C1 segment of cervical spinal cord (tissue), 14 donors: ENCODE measurements at regions not wholly inside any gene's neighbourhood (a gene's known extent, or its start where the extent isn't known, plus 50 kb on each side); places are given as distances from the start of the nearest gene placed in this dataset.
A peak's percentile ranks its signal among the peaks of the same experiment; 100 is the strongest.

Source experiments
- DNase-seq, 14 donors: peaks; one replicate each; lab custom pipeline; 2025; lab: John Stamatoyannopoulos, UW

DNA sequence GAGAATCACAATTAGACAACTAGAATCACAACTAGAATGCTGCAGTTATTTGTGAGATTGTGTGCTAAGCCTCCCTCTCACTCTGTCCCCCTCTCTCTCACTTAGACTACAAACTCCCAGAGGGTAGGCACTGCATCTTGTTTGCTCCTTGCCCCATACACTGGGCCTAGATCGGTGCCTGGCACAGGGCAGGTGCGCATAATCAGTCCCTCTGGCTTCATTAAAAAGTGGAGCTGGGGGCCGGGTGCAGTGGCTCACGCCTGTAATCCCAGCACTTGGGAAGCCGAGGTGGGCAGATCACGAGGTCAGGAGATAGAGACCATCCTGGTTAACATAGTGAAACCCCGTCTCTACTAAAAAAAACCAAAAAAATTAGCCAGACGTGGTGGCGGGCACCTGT lies 456.8 kb downstream of the MIAT start:
- DNase-seq = no peak

DNA sequence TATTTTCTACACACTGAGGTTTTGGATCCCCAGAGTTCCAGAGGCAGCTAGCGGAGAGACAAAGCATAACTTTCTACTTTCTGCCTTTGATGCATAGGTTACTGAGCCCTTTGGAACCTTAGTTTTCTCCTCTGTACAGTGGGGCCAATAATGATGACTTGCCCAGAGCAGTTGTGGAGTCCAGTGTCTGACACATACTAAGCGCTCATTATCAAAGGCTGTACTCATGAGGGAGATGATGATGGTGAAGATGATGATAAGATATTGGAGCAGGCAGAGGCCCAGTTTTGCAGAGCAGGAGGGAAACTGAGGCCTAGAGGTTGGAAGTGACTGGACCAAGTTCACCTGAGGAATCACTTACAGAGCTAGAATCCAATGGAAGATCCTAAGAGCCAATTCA lies 458.0 kb downstream of the MIAT start:
- no peak for DNase-seq

DNA sequence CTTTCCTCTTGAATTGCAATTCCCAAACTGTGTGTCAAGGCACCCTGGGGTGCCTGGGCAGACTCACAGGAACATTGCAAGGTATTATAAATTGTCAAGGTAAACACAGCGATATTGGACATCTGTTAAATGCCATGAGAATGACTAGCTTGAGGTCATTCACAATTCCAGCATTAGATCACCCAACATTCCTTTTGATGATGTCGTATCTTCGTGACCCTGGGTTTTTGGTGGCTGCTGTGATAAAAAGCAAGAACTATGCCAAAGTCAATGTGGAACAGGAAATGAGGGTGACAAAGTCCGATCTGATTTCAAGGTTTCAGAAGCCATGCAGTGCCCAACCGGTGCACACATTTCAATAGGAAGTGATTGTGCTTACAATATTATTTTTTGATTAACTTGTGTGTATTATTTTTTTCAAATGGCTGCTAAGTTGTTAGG lies 458.4 kb downstream of the MIAT start:
- DNase-seq = no peak

DNA sequence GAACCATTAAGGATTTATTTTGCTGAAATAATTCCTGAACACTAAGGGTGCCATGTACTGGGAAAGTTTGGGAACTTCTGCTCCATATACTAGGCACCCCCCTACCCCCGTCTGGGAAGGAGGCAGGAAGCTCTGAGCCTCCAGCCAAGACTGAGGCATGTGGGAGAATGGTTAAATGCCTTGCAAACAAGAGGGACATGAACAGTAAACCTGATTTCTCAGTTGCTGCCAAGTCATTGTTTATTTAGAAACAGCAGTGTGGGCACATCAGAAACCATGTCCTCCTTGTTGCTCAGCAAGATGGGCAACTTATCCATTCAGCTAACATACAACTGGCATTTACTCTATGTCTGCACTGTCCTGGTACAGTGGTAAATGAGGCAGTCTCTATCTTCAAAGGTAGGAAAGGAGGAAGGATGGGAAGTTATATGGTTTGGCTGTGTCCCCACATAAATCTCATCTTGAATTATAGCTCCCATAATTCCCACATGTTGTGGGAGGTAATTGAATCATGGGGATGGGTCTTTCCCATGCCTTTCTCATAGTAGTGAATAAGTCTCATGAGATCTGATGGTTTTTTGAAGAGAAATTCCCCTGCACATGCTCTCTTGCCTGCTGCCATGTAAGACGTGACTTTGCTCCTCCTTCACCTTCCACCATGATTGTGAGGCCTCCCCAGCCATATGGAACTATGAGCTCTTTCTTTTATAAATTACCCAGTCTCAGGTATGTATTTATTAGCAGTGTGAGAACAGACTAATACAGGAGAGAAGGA lies 459.1 kb downstream of the MIAT start:
- no peak for DNase-seq

DNA sequence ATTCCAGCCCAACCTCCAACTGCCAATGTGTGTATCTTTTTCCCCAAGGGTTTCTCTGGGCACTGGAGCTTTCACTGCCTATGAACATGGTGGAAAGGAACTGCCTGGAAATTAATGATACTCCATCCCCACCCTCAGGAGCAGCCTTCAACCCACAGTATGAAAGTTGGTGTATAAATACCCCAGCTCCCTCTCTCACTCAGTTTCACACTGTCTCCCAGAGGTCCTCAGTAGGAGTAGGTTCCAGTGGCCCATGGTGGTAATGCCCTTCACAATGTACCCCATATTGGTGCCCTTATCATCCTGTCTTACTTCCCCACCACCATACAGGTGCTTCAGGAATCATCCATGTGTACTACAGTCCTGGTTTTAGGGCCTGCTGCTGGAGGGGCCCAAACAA lies 462.6 kb downstream of the MIAT start:
- no peak for DNase-seq

DNA sequence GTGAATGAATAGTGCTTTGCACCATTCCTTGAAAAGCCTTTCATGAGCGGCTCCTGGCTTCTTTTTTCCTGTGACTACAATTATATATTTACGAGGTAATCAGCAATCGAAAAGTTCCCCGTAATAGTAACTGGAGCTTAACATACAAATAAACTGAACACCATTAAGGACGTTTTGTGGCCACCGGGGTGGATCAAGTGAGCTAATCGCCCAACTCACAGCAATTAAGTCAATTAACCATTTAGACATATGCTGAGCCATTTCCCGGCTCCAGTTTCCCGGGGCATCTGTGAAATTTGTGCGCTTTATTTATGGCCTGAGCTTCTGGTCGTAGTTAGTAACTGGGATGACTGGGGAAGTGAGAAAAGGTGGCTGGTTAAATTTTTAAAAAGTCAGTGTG lies 465.2 kb downstream of the MIAT start:
- no peak for DNase-seq

GRCh38 chr22:27123880-27124279 lies 466.5 kb downstream of the MIAT start:
- DNase-seq = no peak

GRCh38 chr22:27124351-27124966 lies 467.1 kb downstream of the MIAT start:
- peak in 2 of 14 donors; percentile 9 to 55 for DNase-seq

- no peak for DNase-seq
Observed at GRCh38 chr22:27125539-27125938, 468.2 kb downstream of the MIAT start.

GRCh38 chr22:27127911-27128310 lies 470.5 kb downstream of the MIAT start:
- no peak for DNase-seq

DNA sequence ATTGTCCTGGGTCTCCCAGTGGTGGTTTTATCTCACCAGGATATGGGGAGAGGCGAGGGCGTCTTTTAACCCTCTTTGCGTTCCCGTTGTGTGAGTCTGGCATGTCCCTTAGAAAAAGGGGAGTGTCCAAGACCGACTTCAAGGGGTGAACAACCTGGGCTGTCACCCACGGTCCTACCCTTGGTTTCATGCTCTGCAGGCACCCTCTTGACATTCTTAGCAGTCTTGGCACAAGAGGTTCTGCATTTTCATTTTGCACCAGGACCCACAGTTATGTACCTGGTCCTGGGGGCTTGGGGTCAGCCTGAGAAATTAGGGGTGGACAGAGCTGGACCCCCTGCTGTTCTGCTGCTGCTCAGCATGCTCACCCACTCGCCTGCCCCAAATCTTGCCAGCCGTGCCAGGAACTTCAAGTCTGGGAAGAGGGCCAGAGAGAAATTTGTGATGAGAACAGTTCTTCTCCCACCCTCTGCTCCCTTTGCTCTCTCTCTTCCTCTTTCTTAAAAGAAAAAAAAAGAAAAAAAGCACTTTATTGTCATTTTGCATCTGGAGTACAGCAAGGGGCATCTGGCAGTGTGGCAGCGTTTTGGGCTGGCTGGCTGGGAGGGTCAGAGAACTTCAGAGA lies 471.2 kb downstream of the MIAT start:
- peak in 2 of 14 donors; percentile 6 to 21 for DNase-seq

GRCh38 chr22:27129266-27129665 lies 471.9 kb downstream of the MIAT start:
- DNase-seq = no peak

- no peak for DNase-seq
Observed at GRCh38 chr22:27130906-27131305, 473.5 kb downstream of the MIAT start.

GRCh38 chr22:27131346-27131745 lies 474.0 kb downstream of the MIAT start:
- DNase-seq = no peak

DNA sequence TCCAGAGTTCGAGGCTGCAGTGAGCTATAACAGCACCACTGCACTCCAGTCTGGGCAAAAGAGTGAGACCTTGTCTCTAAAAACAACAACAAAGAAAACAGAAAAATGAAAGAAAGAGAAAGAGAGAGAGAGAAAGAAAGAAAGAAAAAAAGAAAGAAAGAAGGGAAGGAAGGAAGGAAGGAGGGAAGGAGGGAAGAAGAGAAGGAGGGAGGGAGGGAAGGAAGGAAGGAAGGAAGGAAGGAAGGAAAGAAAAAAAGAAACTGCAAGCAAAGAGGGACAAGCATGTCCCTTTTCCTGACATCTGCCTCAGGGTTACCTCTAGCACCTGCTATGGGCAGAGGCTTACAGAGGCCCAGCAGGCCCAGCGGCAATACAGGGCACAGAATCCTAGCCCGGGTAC lies 475.0 kb downstream of the MIAT start:
- DNase-seq = no peak

GRCh38 chr22:27133019-27133431 lies 475.6 kb downstream of the MIAT start:
- DNase-seq = no peak

GRCh38 chr22:27133681-27134314 lies 476.4 kb downstream of the MIAT start:
- no peak for DNase-seq

GRCh38 chr22:27134315-27134701 lies 476.9 kb downstream of the MIAT start:
- DNase-seq = no peak

DNA sequence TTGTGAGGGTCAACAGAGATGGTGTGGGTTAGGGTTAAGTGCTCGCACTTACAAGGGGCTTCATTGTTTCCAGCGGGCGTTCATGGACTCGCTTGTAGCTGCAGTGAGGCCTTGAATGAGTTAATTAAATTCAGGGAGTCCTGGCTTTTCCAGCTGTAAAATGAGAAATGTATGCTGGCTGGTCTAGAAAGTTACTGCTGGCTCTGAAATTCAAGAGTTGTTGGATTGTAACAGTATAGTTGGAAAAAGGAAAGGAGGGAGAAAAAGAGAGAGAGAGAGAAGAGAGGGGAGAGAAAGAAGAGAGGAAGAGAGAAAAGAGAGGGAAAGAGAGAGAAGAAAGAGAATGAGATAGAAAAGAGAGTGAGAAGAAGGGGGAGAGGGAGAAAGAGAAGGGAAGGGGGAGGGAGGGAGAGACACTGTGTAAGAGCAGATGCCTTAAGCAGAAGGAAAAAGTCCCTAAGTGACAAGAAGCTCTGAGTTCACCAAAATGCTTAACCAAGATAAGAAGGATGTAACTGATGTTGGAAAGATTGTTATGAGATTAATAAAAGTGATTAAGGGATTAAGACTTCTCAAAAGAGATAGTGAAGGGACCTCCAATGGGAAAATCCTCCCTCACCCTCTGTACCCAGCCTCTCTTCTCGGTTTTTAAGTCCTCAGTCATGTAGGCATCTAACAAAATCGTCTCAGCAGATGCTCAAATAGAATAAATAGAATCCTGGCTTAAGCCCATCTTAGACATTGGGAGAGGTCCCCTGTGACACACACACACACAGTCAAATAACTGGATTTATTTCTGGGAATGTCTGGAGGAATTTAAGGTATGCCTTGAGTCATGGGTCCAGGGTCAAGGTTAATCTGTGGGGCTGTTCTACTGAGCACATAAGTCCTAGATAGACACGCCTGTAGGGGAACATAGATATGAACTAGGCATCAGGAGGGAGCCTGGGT lies 477.9 kb downstream of the MIAT start:
- no peak for DNase-seq

- DNase-seq = no peak
Observed at GRCh38 chr22:27136596-27136995, 479.2 kb downstream of the MIAT start.

DNA sequence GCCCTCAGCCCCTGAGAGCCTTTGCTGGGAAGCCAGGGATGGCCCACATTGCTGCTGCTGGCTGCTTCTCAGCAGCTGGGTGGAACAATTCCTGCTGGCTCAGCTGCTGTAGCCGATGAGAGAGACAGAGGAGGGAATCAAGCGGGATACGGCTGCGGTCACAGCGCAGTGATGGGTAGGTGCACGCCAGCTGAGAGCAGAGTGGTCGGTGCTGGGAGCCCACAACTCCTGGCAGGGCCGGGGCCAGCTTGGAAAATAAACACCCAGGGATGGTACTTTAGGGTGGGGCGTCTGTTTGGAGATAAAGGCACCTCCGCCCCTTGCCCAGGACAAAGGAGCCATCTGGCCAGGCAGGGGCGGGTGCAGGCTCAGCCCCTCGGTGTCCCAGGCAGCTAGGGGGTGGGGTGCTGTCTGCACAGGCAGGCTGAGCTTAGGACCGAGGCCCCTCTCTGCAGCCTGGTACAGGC lies 480.5 kb downstream of the MIAT start:
- peak in 1 of 14 donors; percentile 1 for DNase-seq
